ENCODE measurements at regions not wholly inside any gene's neighbourhood (a gene's known extent, or its start where the extent isn't known, plus 50 kb on each side); places are given as distances from the start of the nearest gene placed in this dataset.

DNA sequence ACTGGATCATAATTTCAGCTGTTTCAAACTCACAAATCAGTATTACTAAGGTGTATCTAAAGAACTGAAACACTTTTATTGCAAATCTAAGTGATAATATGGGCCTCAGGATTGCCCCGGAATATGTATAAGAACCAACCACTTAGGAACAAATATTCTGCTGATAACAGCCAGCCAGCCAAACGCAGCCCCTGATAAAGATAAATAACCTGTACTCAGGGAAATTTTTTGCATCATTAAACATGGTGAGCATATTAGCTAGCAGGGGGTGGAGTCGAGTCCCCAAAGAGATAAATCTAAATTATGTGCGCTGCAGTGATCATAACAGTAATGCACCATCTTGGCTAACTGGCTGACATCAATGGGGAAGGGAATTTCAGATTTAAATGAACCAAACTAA, 410.2 kb upstream of the MAP3K7 start:
- no peak for DNase-seq (ENCODE audit: low read depth in 2 of 2)

DNA sequence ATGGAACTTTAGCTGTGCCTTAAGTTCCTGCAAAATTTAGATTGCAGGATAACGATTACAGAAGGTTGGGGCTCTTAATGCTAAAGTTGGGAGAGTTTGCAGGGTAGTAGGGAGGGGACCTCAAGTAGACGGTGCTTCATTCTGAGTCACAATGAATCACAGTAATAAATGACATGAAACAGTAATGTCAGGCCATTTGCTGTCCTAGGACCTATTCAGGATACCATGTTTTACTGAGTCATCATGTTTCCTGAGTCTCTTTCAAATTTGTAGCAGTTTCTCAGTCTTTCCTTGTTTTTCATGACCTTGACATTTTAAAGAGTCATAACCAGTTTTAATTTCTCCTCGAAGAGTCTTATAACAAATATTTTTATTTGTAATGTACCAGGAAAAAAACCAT, 406.9 kb upstream of the MAP3K7 start:
- DNase-seq (ENCODE audit: low read depth in 2 of 2) = no peak

DNA sequence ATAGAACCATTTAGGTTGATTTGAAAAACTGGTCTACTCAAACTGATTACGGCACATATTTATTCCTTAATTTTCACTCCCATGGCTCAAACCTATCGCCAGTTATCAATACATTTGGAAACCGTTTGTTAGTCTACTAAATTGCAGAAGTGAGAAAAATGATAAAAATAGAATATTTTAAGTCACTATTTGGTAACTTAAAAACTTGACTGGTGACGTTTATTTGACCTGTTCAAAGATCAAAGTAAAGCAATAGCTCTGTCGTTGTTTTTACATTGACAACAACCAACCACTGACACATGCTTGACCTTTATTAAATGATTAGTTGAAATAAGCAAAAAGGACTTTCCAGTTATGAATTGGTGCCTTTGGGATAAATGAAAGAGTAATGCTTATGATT, 402.9 kb upstream of the MAP3K7 start:
- DNase-seq (ENCODE audit: low read depth in 2 of 2) = no peak

DNA sequence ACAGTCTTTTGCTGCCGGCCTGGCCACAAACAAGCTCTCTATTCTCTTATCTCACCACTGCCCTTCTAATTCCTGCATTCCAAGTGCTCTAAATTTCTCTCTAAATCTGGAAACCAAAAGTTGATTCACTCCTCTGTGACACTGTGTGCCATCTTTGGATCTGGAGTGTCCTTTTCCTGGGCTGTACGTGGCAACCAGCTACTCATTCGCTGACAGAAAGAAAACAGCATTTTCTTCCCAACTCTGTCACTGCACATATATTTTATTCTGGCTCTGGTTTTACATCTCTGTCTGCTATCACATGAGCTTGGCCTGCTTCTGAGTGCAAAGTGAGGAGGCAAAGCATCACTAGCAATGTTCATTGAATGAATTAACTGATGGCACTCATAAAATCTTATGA, 397.2 kb upstream of the MAP3K7 start:
- no peak for DNase-seq (ENCODE audit: low read depth in 2 of 2)

DNA sequence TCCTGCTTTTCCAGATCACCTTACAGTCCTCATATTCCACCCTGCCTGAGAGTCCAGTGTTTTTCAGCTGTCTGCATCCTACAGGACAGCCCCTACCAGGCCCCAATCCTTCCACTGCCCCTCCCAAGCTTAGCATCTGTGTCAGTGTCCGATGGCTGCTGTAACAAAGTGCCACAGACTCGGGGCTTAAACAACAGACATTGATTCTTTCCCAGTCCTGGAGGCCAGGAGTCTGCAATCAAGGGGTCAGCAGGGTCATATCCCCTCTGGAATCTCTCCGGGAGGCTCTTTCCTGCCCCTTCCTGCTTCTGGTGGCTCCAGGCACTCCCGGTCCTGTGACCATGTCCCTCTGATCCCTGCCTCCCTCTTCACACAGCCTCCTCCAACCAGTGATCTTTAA, 396.6 kb upstream of the MAP3K7 start:
- no peak for DNase-seq (ENCODE audit: low read depth in 2 of 2)

DNA sequence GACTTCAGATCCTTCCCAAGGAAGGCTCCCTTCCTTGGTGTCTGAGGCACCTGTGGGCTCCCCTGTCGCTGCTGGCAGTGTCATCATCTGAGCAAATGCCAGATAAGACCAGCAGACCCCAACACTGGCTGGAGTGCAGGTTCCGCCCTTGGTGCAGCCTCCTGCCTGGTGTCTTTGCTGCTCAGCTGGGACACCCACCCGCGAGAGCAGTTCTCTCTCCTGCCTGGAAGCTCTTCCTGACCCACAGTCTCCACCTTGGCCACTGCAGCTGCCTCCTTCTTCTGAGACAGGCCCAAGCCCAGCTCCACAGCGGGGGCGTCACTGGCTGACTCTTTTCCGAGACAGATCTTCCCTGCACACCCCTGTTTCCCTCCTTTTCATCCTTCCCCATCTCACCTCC, 395.7 kb upstream of the MAP3K7 start:
- DNase-seq (ENCODE audit: low read depth in 2 of 2) = no peak

DNA sequence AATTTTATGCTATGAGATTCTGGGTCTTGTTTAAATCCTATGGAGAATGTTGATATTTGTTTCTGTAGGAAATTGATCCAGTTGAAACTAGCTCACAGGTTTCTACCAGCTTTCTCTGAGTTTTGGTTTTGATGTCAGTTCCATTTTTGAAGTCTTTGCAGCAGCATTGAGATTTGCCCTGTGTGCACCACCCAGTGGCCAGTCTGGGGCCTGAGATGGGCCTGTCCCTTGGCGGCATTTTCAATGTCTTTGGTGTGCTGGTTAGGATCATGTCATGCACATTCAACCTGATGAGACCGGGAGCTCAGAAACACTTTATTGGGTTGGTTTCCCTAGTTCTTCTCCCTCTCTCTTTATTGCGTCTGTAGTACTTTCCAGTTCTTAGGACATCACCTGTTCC, 395.2 kb upstream of the MAP3K7 start:
- no peak for DNase-seq (ENCODE audit: low read depth in 2 of 2)

DNA sequence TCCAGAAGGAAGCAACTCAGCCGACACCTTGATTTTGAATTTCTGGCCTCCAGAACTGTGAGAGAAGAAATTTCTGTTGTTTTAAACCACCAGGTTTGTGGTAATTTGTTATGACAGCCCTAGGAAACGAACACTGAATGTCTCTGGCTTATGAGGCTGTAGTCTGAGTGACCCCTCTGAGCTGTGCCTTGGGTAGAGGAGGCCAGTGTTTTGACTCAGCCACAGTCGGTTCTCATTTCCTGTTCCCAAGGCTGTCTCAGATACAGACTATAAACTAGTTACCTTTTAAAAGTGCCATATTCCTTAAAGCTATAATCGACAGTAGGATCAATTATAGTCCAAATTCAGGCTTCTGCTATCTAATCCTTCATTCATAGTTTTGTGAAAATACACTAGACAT, 391.2 kb upstream of the MAP3K7 start:
- DNase-seq (ENCODE audit: low read depth in 2 of 2) = no peak

DNA sequence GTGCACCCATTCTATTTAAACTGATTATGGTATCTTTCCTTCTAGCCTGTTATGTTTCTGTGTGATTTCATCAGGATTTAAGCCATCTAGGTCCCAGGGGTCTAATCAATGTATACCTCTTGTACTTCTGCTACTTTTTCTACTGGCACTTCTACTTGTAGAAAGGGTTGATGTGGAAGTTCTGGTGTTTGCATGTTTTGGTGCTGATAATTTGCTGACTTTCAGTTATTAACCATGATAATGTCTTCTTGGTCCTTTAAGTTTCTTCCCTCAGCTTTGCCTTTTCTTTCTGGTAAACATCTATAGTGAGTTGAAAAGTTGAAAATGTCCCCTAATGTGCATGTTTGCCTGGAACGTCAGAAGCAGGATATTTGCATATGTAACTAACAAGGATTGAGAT, 390.6 kb upstream of the MAP3K7 start:
- DNase-seq (ENCODE audit: low read depth in 2 of 2) = no peak

DNA sequence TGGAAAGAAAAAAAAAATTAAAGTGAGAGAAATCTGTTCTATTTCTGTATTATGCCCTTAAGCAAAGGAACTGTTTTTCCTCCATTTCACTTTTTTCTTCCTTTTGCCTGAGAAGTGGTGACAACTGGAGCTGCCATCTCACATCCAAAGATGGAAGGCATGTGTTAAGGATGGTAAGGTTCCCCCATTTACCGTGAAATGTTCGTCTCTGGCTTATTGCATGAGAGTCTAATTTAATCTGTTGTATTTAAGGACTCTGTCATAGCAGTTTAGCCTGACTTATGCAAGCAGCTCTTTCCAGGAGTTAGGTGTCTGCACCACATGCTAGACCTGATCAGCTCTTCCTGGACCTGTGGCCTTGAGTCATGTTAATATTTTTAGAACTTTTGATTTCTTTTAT, 389.5 kb upstream of the MAP3K7 start:
- DNase-seq (ENCODE audit: low read depth in 2 of 2) = no peak

DNA sequence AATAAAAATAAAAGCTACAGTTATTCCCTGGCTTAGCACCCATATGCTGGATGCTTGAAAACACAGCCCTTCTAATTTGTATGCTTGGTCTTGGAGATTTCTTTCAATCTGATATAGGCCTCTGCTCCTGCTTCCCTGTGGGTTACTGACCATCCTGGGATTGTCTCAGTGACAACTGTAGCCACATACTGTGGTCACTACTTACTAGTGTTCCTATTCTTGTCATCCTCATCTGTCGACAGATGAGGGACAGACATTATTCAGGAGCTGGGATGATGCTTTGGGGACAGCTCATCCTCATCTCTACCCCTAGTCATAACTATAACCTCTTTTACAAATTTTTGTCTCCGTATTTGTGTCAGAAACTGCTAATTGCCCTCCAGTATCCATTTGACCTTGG, 388.9 kb upstream of the MAP3K7 start:
- no peak for DNase-seq (ENCODE audit: low read depth in 2 of 2)

DNA sequence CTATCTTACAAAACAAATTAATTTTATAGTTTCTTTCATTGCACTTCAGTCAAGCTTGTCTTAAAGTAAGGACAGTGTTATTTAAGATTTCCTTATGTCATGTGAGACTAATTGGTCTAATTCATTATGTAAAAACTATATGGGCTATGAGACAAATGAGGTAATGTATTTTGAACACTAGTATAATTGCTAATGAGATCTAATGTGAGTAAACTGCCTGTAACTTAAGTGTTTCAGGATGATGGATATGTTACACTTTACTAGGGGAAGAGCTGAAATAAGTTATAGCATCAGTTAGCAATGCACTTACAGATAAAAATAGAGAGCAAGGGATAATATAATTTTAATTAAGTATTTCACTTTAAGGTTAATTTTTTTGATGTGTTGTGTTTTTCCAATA, 386.3 kb upstream of the MAP3K7 start:
- DNase-seq (ENCODE audit: low read depth in 2 of 2) = no peak

DNA sequence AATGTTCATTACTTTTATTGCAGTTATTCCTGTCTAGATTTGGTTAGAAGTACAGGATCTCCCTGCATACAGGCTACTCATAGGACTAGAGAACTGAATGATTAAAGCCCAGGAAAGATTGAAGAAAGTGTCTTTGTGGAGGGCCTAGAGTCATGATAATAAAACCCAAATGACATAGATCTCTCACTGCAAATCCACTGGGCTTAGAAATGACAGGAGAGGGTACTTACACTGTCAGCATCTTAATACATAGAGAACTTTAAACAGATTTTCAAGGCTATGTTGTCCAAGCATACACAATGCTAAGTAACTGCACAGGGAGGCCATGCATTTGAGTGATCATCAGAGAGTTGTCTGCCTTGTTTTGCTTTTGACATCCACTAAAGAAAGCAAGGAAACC, 383.8 kb upstream of the MAP3K7 start:
- no peak for DNase-seq (ENCODE audit: low read depth in 2 of 2)

DNA sequence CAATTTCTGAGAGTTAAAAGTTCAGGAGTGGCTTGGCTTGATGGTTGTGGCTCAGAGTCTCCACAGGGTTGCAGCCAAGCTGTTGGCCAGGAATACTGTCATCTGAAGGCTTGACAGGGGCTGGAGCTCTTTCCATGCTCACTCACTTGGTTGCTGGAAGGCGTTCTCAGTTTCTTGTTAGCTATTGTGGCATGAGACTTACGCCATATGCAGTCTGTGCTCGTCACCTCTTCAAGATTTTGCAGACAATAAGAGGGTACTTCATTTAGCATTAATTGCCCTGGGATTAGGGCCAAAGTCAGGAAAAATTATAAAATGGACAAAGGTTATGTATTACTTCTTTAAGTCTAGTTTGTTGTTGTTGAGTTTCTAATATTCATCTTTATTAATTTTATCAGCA, 380.6 kb upstream of the MAP3K7 start:
- DNase-seq (ENCODE audit: low read depth in 2 of 2) = no peak

DNA sequence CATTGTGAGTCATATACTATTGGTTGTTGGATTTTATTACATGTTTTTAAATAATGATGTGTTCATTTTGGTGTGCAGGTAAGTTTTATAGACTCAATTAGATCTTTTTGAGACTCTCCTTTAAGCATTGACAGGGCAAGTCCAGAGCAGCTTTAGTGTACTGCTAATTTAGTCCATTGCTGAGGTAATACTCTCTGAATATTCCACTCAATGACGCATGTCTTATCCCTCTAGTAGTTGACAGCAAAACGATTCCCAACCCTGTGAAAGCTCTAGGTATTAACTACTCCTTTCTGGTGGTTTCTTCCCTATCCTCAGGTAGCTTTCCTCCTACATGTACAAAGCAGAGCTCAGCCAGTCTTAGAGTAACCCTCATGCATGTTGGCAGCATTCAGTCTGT, 373.5 kb upstream of the MAP3K7 start:
- DNase-seq (ENCODE audit: low read depth in 2 of 2) = no peak

DNA sequence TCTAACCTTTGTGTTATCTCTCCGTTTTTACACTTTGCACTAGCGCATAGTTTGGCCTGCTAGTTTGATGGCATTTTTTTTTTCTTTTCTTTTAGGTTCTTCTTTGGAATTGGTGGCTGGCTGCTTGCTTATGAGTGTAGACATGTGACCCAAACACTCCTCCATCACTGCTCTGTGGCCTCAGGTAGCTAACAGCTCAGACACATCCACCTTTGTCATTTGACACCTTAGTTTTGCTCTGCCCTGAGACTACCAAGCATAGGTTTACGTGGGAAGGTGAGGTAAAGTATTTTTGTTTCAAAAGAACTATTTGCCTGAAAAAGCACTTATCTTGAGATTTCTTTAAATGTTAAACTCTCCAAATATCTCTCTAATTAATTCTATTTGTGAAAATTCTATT, 368.4 kb upstream of the MAP3K7 start:
- DNase-seq (ENCODE audit: low read depth in 2 of 2) = no peak

DNA sequence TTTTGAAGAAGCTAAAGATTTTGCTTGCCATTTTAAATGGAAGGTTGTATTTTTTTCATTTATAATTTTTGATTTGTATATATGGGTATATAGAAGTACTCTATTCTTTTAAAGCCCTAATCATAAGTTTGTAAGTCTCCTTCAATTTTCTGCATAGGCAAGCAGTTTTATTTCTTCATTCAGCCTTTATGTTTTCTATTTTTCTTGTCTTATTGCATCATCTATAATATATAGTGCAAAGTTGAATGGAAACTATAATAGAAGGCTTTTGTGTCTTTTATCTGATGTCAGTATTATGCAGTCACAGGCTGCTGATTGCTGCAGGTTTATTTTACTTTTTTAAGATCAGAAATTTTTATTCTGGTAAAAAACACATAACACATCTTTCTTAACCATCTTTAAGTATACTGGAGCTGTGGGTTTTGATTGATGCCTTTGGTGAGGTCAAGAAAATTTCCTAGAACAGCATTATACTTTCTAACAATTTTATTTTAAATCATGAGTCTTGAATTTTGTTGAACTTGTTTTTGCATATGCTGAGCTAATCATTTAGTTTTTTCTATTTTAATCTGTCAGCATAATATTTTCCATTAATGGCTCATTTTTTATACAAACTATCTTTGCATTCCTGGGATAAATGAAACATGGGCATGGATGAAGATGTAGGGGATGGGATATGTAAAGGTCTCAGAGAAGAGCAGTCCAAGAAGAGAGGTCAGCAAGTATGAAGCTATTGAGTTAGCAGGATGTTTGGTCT, 366.7 kb upstream of the MAP3K7 start:
- no peak for DNase-seq (ENCODE audit: low read depth in 2 of 2)

DNA sequence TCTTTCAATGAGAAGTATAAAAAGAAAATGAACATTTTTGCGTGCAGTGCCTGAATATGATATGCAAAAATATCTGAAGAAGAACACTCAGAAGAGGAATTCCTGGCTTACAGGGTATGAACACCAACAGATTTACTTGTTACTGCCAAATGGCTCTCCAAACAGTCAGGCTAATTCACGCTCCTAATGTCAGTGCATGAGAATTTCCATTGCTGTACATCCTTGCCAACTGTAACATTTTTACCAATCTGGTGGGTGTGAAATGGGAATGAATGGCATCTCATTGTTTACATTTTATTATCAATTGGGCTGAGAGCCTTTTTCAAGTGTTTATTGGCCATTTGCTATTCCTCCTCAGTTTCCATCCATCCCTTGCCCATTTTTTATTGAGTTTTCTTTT, 365.3 kb upstream of the MAP3K7 start:
- no peak for DNase-seq (ENCODE audit: low read depth in 2 of 2)

DNA sequence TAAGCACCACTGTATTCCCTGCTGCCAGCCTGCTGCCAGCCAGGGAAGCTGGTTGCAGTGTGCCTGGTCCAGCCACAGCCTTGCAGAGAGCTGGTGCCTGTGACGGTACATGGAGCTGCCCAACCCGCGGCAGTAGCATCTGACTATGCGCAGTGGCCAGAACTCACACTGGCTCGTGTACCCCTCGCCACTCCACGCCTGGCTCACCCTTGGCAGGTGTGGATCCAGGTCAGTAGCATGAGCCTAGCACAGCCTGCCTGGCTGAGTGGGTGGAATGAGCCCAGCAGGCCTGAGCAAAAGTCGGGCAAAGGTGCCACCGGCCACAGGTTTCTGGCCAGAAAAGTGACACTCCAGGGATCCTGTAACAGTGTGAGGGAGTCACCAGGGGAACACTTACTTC, 361.7 kb upstream of the MAP3K7 start:
- no peak for DNase-seq (ENCODE audit: low read depth in 2 of 2)

DNA sequence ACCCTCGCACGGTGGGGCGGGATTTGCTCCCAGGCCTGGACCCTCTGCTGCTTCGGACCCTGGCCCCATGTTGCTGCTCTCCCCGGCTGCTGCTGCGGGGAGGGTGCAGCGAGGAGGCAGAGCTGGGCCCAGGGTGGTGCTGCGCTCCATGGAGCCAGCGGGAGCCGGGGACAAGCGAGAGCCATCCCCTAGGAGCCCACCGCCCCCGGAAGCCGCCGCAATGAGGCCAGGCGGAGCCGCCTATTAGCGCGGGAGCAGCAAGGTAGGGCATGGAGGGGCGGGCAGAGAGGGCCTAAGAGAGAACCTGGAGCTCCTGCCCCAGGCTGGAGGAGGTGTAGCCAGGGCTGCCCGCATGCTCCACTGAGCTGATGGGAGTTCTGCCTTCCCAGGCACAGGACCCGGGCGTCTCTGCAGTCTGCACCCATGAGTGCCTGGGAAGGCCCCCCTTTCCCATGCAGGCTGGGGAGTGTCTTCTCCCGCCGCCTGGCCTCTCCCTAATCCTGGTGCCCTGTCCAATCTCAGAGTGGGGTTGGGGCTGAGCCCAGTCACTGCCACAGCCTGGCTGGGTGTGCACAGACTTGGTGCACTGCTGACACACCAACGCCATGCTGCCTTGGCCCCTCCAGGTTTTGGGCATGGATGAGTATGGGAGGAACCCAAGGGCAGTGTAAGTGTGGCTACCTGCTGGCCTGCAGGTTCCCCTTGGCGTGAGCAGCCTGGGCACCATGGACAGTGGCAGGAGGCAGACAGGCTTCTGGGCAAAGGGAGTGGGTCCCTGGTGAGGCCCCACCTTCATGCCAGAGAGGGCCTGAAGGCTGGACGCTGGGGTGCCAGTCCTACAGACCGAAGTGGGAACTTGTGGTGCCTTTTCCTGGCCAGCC, 360.6 kb upstream of the MAP3K7 start:
- no peak for DNase-seq (ENCODE audit: low read depth in 2 of 2)

DNA sequence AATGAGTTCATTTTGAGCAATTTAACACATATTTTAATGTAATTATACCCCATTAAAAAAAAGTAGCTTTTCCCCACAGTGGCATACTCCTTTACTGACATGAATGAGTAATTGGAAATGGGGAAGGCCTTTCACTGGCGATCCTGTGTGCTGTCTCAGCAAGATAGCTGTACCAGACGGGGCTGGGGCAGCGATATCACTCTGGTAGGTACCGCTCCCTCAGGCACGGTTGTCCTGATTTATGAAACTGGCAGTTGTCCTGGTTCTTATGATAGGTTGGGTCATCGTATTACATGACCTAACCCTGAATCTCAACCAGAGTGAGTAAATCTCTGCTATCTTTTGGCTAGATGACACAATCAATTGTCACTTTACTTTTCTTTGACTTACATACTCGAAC, 355.0 kb upstream of the MAP3K7 start:
- DNase-seq (ENCODE audit: low read depth in 2 of 2) = no peak

DNA sequence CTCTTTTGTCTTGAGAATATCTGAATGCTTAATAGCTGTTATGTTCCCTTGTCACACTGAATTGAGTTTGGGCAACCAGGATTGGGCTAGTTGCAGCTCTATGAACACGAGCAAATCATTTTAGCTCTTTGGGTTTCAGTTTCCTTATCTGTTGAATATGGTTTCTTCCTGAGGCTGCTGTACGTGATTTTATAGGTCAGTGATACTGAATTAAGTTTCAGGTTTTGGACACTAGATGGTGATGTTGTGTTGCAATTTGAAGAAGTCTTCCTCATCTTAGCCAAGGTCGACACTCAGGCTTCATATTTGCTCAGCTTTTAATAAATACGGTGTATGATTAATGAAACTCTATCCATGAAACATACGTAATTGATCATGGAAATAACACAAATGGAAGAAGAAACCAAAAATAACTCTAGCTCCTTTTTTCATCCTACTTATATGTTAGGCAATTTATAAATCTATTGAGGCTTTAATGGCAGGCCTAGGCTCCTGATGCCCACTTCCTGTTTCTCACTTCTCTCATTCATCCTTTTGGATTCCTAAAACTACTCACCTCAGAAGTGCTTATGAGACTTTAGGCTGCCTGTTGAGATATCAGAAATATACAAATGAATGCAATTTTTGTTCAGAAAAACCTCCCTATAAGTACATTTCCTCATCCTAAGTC, 354.1 kb upstream of the MAP3K7 start:
- peak; percentile 20 to 26 for DNase-seq (ENCODE audit: low read depth in 2 of 2)

DNA sequence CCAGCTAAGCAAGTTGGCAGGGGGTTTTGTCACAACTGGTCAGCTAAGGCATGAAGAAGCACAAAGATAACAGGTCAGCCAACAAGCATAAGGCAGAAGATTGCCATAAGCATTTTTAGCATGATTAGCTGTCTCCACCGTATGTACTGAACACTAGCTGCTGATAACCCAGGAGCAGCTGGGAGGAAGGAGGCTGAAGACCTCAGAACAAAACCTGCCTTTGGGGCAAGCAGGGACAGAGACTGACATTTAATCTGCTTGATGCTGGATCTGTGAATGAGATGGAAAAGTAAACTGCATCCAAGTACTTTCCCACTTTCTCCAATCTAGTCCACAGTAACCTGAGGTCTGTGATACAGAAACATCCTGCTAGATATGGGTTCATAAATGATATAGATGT, 353.0 kb upstream of the MAP3K7 start:
- no peak for DNase-seq (ENCODE audit: low read depth in 2 of 2)
